Heart left ventricle (tissue), 13 donors: ENCODE measurements at regions not wholly inside any gene's neighbourhood (a gene's known extent, or its start where the extent isn't known, plus 50 kb on each side); places are given as distances from the start of the nearest gene placed in this dataset.

ENCODE experiments used
- POLR2A ChIP-seq, 2 donors: fragments of 450-650 bp; IDR thresholded peaks; one replicate each; pipeline ENCODE4 v1.6.1; 2017; ENCODE audit warnings: antibody characterized with exemption in 2 of 2, mild to moderate bottlenecking in 2 of 2, moderate library complexity in 2 of 2
- TF ChIP-seq, protein P1 (sequence below), 12 donors: fragments of 200-600 bp; sonication (generic) in 4 of 12; IDR thresholded peaks; one replicate each; pipeline versions ENCODE4 v1.5.0 to v1.8.0; 2018 to 2022; ENCODE audit warnings: antibody characterized with exemption in 12 of 12, mild to moderate bottlenecking in 5 of 12
- donor health status: ischemic (EF 13 %, LVEDD 7.1; RV severe dilation, severe dysfunction).
- donor health status: DM: no; HTN: yes; CAD: no.
- donor health status: DM: no; HTN: no; CAD: no.
- donor health status: ischemic (EF 25% LVEDD 6.9; RV normal size, moderate dysfunction).
- donor health status: ischemic (EF 25% LVEDD 5.7; RV mildly dilated, moderate dysfunction).
- donor health status: ischemic (EF 35%, LVEDD 5.7; RV mildly dilated, moderate dysfunction).
- donor health status: nonischemic (EF 11% LVEDD 7.7; RV severe dilation, severe dysfunction).
- donor health status: DM: yes; HTN: yes; CAD: no.
- donor health status: PGD.
- donor health status: ischemic (EF 29% LVEDD 5.4; RV normal size, mild dysfunction).
- donor health status: nonischemic (EF 23%, LVEDD 6.1; RV moderate dilation, normal function).

DNA sequence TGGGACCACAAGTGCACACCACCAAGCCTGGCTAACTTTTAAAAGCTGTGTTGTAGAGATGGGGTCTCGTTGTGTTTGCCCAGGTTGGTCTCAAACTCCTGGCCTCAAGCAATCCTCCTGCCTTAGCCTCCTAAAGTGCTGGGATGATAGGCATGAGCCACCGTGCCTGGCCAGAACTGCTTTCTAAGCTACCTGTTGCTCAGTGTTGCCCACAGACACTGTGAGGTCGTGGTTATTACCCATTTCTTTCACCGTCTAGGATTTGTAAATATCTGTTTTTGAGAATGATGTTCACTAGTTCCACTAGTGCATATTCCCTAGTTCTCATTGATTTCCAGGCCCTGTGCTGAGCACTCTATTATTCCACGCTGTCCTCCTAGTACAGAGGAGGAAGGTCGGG is 51.4 kb upstream of the FAM89A start:
- TF ChIP-seq POLR2A (IDR thresholded peaks at IDR 0.05), result no peak
- TF ChIP-seq, protein P1, sequence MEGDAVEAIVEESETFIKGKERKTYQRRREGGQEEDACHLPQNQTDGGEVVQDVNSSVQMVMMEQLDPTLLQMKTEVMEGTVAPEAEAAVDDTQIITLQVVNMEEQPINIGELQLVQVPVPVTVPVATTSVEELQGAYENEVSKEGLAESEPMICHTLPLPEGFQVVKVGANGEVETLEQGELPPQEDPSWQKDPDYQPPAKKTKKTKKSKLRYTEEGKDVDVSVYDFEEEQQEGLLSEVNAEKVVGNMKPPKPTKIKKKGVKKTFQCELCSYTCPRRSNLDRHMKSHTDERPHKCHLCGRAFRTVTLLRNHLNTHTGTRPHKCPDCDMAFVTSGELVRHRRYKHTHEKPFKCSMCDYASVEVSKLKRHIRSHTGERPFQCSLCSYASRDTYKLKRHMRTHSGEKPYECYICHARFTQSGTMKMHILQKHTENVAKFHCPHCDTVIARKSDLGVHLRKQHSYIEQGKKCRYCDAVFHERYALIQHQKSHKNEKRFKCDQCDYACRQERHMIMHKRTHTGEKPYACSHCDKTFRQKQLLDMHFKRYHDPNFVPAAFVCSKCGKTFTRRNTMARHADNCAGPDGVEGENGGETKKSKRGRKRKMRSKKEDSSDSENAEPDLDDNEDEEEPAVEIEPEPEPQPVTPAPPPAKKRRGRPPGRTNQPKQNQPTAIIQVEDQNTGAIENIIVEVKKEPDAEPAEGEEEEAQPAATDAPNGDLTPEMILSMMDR (IDR thresholded peaks at IDR 0.05), result no peak
